DOHH2 (cell line): ENCODE measurements at regions not wholly inside any gene's neighbourhood (a gene's known extent, or its start where the extent isn't known, plus 50 kb on each side); places are given as distances from the start of the nearest gene placed in this dataset.

ENCODE experiments used
- EZH2phosphoT487 ChIP-seq: fragments of 200-600 bp; sonication (generic); IDR thresholded peaks from 2 replicates; pipeline ENCODE4 v1.6.1; 2017; ENCODE audit warnings: borderline replicate concordance, mild to moderate bottlenecking, antibody characterized with exemption, low read length, moderate library complexity, mixed read lengths
- TF ChIP-seq, protein P1 (sequence below): fragments of 200-600 bp; sonication (generic); IDR thresholded peaks from one replicate; pipeline ENCODE4 v1.5.1; 2014; ENCODE audit warnings: antibody characterized with exemption, mild to moderate bottlenecking, low read depth, low read length; ENCODE audit not compliant: poor library complexity, severe bottlenecking

DNA sequence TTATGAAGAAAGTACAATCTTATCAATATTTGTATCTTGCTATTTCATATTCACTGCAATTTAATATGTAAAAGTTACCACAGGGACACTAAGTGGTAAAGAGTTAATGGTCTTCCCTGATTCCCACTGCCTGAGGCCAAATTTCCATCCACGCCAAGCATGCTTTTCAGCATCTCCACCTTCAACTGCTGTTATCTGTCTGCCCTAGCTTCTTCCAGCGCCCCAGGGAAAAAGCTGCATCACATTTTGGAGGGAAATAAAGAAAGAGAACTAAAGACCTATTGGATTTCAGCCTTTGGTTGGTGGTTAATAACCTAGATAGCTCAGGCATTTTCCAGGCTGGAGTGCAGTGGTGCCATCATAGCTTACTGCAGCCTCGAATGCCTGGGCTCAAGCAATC is 61.3 kb upstream of the NKX2-2 start:
- TF ChIP-seq, protein P1, sequence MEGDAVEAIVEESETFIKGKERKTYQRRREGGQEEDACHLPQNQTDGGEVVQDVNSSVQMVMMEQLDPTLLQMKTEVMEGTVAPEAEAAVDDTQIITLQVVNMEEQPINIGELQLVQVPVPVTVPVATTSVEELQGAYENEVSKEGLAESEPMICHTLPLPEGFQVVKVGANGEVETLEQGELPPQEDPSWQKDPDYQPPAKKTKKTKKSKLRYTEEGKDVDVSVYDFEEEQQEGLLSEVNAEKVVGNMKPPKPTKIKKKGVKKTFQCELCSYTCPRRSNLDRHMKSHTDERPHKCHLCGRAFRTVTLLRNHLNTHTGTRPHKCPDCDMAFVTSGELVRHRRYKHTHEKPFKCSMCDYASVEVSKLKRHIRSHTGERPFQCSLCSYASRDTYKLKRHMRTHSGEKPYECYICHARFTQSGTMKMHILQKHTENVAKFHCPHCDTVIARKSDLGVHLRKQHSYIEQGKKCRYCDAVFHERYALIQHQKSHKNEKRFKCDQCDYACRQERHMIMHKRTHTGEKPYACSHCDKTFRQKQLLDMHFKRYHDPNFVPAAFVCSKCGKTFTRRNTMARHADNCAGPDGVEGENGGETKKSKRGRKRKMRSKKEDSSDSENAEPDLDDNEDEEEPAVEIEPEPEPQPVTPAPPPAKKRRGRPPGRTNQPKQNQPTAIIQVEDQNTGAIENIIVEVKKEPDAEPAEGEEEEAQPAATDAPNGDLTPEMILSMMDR, result no peak
- TF ChIP-seq EZH2phosphoT487, result no peak
